ENCODE measurements at regions not wholly inside any gene's neighbourhood (a gene's known extent, or its start where the extent isn't known, plus 50 kb on each side); places are given as distances from the start of the nearest gene placed in this dataset.
"Not testable (repeated sequence)": the region's sequence is repeated elsewhere in the genome, so short reads cannot be mapped to it uniquely, and the experiment has no call there.

DNA sequence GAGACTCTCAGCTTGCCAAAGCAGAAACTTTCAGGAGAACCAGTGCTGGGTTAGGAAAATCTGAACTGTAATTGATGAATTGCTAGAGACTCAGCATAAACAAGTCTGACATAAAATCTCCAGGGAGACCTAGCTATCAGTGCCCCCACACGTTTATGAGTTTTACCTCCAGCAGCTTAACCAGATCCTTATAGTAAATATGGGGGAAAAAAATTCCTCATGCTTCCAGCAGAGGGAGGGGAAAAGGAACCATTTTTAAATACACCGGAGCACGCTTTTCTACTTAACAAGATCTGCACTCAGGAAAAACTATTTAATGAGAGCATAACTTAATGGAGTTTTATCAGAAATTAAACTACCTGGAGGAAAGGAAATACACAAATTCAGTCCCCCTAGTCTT lies 1040.7 kb upstream of the INTU start:
- ATAC-seq (no peak), DNase-seq (no peak)

DNA sequence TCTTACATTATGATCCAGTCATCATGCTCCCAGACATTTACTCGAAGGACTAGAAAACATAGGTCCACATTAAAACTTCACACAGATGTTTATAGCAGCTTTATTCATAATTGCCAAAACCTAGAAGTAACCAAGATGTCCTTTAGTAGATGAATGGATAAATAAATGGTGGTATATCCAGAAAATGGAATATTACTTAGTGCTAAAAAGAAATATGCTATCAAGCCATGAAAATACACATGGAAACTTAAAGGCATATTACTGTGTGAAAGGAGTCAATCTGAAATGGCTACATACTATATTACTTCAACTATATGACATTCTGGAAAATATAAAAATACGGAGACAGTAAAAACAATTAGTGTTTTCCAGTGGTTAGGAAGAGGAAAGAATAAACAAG lies 1039.1 kb upstream of the INTU start:
- ATAC-seq (no peak), DNase-seq (no peak)

DNA sequence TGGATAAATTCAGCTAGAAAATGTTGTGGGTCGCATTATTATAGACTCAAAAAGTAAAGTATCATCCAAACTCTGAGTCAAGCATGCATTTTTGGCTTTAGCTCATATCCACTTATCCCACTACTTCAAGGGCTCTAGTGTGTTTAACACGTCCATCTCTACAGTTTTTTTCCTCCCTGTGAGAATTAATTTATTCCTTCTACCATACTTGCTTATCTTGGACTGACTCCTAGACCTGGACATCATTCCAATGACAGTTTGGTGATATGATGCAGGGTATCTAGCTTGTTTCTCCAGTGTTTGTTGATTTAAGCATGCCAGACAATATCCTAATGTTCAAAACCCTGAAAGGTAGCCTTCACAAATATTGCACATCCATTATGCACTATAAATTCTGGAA lies 1037.1 kb upstream of the INTU start:
- no peak for ATAC-seq
- no peak for DNase-seq

DNA sequence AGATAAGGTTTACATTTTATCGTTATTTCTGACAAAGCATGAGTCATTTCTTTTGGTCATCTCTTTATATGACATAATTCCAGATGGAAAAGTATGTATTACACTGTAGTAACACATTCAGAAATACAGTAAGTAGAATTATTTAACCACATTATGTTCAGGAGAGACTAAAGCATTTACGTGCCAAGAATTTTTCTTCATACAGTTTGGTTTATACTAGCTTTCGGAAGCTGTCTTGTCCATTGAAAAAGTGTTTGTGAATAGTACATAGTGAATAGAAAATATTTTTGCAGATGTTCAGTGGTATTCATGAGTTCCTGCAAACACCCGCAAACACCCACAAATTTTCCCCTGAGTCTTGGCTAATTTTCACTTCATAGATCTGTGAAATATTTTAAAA lies 1033.0 kb upstream of the INTU start:
- ATAC-seq, result no peak
- DNase-seq, result no peak

DNA sequence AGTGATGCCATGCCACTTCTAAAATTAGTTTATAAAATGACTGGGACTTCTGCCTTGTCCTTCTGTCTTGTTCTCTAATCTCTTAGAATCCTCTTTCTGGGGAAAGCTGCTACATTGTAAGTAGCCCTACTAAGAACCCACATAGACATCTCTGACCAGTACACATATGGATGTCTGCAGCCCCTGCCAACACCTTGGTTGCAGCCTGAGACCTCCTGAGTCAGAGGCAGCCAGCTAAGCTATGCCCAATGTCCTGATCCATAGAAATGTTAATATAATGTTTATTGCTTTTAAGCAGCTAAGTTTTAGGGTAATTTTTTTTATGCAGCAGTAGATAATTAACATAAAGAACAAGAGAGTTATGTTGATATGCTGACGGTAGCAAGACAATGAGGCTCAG lies 1029.5 kb upstream of the INTU start:
- ATAC-seq, result no peak
- DNase-seq, result no peak

DNA sequence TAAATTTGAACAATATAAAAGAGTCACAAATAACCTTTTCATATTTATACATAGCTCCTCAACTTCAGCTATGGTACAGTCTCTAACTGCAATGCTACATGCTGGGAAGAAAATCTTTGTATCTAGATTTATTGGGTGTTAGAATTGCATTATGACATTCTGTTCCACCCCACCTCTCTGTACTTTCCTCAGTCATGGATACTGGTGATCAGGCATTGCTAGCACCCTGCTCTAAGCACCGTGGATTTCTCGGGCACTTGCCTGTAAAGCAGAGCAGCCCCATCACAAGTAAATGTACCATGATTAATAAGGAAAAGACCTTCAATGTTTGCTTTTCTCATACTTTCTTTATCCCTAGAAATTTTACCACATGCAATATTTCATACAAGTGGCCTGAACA lies 1028.9 kb upstream of the INTU start:
- DNase-seq (no peak), ATAC-seq (no peak)

DNA sequence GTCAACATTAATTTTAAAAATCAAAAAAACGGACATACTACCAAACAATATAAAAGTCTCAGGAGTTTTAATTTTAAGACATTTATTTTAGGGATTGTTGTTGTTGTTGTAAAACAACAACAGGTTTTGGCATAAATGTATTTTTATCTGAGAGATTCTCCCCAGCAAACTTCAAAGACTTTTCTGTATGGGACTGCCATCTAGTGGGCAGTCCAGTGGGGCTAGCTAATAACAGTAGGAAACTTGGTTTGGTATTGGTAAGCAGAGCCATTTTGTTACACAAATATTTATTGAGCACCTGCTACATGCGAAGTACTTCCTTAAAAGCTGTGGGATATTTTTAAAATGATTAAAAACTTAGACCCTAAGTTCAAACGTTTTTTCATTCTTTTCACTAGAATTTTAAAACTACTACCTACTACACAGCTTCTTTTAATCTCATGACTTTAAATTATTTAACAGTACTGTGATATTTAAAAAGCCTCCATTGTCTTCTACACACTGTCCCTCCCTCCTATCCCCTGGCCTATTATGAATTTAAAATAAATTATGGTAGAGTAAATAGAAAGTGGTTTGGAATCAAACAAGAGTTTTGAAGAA lies 1028.4 kb upstream of the INTU start:
- no peak for DNase-seq
- ATAC-seq, result no peak

DNA sequence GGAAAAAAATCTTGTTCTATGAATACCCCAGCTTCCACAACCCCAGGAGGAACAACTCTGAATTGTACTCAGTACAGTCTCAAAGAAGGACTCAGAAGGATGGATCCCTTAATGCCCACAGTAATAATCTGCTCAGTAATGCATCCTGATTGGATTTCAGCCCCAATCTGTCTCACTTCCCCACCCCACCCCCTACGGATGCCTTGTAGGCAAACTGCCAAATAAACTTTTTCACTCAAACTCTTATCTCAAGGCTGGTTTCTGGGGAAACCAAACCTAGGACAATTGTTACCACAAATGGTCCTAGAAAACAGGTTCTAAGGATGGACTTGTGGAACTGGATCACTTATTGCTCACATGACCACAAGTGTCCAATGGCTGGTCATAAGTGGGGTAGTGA lies 1021.8 kb upstream of the INTU start:
- DNase-seq (no peak), ATAC-seq (no peak)

DNA sequence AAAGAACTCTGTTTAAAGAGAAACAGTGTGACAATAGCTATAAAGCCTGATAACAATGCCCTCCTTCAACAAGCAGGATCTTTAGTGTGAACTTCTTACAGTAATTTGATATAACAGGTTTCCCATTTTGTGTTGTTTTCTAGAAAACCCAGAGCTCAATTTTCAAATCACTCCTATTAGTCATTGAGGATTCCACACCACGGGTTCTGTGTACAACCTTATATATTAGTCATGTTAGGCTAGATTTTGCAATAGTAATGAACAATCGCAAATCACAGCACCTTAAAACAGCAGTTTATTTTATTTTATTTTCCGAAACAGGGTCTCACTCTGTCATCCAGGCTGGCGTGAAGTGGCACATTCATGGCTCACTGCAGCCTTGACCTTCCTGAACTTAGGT lies 1020.9 kb upstream of the INTU start:
- ATAC-seq, result no peak
- DNase-seq, result no peak

DNA sequence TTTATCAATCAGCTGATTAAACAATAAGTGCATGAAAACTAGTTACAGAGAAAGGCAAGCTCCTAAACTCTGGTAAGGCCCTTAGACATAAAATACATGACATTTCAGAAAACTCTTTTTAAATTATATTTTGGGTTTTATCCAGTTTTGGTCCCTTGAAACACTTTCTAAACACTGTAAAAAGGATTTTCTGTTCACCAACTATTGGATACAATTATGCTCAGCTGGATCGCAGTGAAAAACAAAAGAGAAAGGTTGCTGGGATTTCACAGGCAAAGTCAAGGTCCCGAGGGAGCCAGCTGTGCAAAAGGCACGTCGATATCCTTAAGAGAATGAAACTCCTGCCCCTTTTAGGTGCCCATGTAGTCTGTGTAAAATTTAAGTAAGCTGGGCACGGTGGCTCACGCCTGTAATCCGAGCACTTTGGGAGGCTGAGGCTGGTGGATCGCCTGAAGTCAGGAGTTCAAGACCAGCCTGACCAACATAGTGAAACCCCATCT lies 1018.4 kb upstream of the INTU start:
- ATAC-seq (no peak), DNase-seq (no peak)

DNA sequence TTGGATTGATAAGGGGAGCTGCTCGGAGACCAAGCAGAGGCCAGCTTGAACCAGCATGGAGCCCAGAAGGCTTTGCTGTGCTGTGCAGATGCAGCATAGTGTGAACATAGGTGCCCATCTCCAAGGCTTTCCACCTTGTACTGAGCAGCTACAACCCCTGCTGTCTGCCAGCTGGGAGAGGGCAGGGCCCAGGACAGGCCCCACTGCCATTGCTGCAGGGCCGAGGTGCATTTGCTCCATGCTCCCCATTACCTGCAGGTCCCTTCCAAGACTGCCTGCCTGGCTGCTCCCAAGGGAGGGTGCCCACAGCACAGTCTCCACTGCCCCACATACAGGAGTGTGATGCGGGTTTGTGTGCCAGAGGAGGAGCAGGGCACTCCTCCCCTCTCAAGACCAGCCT lies 1016.0 kb upstream of the INTU start:
- DNase-seq, result no peak
- ATAC-seq, result no peak

DNA sequence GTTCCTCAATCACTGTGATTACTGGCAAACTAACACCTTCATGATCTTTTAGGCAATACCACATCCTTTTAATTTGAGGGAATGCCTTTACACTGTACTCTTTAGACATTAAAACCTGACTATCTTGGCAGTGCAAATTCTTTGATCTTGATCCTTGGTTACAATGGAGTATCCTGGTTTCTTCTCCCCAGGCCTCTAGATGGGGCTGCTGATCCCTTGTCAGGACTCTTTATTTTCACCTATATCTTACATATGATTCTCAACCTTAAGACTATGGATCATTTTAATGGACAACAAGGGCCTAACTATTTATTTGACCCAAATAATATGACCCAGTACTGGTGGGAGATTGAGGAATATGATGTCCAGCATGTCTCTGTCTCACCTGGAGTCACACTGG lies 1005.5 kb upstream of the INTU start:
- no peak for DNase-seq
- no peak for ATAC-seq

DNA sequence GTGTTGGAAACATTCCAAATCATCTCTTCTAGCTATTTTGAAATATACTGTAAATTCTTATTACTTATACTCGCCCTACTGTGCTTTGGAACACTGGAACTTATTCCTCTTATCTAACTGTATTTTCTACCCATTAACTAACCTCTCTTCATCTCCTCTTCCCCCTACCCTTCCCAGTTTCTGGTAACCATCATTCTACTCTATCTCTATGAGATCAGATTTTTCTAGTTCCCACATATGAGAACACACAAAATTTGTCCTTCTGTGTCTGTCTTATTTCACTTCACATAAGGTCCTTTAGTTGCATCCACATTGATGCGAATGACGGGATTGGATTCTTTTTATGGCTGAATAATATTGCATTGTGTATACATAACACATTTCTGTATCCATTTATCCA lies 1003.8 kb upstream of the INTU start:
- no peak for DNase-seq
- ATAC-seq, result no peak

DNA sequence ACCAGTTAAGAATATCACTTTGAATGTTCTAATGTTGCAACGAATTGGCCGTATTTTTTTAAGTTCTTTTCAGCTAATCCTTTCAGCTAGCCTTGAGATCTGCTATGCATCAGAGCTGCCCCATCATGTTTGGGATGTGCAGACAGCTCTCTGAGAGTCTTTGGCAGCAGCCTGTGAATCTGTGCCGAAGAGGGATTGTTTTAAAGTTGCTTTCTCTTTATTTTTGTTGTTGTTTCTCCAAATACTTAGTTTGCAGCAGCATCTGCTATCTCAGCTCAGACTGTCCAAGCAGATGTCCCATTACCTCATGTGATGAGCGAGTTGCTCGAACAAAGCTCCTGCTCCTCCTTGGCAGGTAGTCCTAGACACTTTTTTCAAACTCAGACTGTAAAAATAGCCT lies 1002.5 kb upstream of the INTU start:
- ATAC-seq, result no peak
- no peak for DNase-seq

DNA sequence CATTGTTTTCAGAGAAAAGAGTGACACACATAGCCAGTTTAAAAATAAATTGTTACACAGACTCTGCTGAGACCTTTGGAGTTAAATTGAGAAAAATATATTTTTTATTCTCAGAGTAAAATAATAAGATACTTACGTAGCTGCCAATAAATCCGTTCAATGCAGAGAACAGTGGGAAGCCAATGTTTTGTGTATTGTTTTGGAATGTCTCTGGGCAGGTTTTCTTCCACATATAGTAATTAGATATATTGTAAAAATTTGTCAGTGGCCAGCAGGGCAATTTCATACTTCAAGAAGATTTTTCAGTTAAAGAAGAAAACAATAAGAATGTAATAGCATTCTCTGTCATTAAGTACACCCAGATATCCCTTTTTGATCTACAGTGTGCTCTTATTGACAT lies 999.5 kb upstream of the INTU start:
- DNase-seq, result no peak
- no peak for ATAC-seq

DNA sequence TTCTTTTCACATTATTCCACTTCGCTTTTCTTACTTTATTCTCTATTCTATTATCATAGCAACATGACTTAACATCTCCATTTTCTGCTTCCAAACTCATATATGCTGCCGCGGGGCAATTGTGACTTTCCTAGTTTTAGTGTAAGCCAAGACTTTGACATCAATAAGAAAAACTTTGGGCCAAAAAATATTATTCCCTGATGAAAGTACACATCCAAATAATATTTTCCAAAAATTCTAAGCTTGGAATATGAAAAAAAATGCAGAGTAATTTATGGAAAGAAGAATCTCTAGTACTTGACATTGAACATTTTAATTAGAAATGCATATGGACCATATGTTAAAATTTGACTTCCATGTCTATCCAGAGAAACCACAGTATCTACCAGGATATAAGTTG lies 995.1 kb upstream of the INTU start:
- ATAC-seq, result no peak
- DNase-seq, result no peak

DNA sequence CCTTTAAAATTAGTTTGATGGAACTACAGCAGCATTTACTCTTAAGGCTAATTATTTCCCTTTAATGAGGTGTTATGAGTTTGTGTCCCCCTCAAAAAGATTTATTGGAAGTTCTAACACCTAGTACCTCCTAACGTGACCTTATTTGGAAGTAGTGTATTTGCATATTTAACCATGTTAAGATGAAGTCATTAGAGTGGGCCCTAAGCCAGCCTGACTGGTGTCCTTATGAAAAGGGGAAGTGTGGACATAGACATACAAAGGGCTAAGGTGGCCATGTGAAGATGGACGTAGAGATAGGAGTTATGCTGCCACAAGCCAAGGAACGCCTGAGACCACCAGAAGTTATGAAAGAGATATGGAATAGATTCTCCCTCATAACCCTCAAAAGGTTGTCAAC lies 985.4 kb upstream of the INTU start:
- ATAC-seq (no peak), DNase-seq (no peak)

DNA sequence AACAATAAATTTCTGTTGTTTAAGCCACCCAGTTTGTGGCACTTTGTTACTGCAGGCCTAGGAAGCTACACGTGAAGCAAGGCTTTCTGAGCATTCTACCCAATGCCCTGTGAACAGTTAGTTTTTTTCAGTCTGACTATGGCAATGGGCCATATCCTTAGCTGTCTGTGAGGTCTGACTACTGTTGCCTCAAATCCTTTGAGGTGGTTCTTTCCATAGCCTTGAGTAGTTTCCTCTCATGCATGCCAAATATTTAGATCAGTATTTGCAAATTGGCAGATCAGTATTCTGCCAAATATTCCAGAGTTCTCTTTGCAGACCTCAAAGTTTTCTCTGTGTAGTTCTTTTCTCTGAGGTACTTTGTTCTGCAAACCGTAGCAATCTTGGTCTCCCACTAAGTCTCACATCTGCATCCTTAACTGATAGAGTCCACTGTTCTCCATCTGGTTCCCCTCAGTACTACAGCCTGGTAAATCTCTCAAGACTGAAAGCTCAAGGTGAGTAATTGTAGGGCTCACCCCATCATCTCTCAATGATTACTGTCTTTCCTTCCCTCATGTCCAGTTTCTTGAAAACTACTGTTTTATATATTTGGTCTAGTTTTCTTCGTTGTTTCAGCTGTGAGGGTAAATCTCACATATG lies 984.9 kb upstream of the INTU start:
- no peak for ATAC-seq

DNA sequence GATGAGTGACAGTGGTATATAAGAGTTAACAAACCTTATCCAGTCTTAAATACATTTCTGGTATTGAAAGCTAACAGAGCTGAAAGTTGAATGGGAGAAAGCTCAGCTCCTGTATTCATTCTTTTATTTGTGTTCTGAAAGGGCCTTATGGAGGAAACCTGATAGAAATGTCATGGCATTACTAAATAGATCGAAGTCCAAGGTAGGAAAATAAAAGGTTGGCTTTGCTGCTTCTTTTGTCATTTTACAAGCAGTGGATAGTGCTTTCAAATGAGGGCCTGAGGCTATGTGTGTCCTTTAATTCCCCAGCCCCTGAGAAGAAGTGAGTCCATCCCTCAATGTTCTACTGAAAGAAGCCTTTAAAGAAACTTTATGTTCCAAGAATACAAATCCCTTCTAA lies 974.3 kb upstream of the INTU start:
- ATAC-seq (no peak), DNase-seq (no peak)

More for the DNA sequence above, 984.9 kb upstream of the INTU start:
- DNase-seq, result no peak

DNA sequence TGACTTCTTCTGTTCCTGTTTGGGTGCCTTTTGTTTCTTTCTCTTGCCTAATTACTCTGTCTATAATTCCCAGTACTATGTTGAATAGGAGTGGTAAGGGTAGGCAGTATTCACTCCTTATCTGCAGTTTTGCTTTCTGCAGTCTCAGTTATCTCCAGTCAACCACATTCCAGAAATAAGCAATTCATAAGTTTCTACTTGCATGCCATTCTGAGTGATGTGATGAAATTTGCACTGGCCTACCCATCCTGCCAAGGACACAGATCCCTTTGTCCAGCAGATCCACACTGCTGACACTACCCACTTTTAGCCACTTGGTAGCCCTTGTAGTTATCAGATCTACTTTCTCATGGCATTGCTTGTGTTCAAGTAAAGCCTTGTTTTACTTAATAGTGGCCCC lies 971.6 kb upstream of the INTU start:
- DNase-seq, result no peak

DNA sequence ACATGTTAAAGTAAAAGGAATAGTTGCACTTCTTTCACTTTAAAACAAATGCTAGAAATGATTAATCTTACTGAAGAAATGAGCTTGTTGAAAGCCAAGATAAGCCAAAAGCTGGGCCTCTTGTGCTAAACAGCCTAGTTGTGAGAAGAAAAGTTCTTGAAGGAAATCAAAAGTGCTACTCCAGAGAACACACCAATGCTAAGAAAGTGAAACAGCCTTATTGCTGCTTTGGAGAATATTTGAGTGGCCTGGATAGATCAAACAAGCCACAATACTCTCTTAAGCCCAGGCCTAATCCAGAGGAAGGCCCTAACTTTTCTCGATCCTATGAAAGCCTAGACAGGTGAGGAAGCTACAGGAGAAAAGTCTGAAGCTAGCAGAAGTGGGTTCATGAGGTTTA lies 967.9 kb upstream of the INTU start:
- DNase-seq, result no peak
- ATAC-seq, result no peak

More for the DNA sequence above, 971.6 kb upstream of the INTU start:
- no peak for ATAC-seq

DNA sequence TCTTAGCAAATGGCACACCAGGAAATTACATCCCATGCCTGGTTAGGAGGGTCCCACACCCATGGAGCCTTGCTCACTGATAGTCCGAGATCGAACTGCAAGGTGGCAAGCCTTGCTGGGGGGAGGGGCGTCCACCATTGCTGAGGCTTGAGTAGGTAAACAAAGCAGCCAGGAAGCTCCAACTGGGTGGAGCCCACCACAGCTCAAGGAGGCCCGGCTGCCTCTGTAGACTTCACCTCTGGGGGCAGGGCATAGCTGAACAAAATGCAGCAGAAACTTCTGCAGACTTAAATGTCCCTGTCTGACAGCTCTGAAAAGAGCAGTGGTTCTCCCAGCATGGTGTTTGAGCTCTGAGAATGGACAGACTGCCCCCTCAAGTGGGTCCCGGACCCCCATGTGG lies 962.7 kb upstream of the INTU start:
- not testable (repeated sequence) for ATAC-seq, DNase-seq

DNA sequence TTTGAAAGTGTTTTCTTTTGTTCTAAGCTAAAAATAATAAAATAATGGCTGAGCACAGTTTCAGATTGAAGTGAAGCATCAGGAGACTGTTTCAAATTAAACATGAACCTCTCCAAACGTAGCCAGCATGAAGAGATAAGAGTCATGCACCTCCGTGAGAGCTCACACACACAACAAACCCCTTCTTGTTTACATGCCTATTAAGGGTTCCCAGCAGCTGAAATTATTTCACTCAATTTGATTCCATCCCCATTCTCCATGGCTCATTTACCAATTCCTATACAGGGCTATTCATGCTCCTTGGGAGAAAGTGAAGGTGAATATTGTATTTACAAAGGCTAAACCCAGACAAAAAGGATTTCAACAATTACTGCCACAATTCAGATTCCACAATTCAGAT lies 954.1 kb upstream of the INTU start:
- no peak for DNase-seq
- no peak for ATAC-seq

DNA sequence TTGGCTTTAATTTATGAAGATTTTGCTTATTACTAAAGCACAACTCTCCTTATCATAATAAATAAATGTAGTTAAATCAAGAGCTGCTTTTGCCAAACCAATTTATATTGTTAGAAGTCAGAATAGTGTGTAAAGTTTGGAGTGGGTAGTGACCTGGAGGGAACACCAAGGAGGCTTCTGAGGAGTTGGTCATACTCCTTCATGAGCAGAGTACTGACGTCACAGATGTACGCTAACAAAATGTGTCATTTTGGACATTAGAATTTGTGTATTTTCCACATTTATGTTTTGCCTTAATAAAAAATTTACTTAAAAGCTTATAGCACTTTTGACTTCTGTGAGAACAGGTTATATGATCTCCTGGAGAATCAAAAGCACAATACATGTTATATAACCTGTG lies 953.5 kb upstream of the INTU start:
- DNase-seq (no peak), ATAC-seq (no peak)

DNA sequence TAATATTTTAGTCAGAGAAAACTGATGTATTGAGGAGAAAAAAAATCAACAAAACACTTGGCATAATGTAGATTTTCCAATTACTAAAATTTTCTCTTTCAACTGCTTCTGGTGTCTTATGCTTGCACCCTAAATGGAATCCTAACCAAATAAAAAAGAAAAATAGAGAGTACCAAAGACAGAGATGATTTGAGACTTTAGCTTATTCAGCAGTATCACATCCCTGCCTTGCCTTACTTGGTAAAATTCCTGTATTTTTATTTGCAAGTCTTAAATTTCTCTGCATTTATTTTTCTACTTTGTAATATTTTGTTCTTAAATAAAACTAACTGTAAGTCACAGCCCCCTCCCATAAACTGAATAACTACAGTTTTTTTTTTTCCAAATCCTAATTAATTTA lies 950.5 kb upstream of the INTU start:
- no peak for ATAC-seq
- no peak for DNase-seq
